K562 (cell line): ENCODE measurements at regions not wholly inside any gene's neighbourhood (a gene's known extent, or its start where the extent isn't known, plus 50 kb on each side); places are given as distances from the start of the nearest gene placed in this dataset.

Experiments
- CREM ChIP-seq: IDR thresholded peaks from 2 replicates; pipeline ENCODE4 v1.6.1; 2014; ENCODE audit warnings: antibody characterized with exemption, low read depth
- EHMT2 ChIP-seq: fragments of 450-650 bp; IDR thresholded peaks from 2 replicates; pipeline ENCODE4 v1.6.1; 2018; ENCODE audit warnings: antibody characterized with exemption
- ETV5 ChIP-seq: sonication (generic); formaldehyde crosslinking; IDR thresholded peaks from 2 replicates; pipeline ENCODE4 v1.4.0; 2020; ENCODE audit warnings: low read depth, mild to moderate bottlenecking, missing genetic modification reagents
- EZH2 ChIP-seq: IDR thresholded peaks from 2 replicates; pipeline ENCODE4 v1.6.1; 2012; ENCODE audit warnings: low read depth, mild to moderate bottlenecking, inconsistent platforms, low read length, borderline replicate concordance
- FOXA3 ChIP-seq, 2 experiments: fragments of 450-650 bp in 1 of 2; sonication (generic) in 1 of 2; formaldehyde crosslinking; IDR thresholded peaks in 1 of 2; conservative IDR thresholded peaks in 1 of 2; 2 replicates each; pipeline versions ENCODE4 v1.4.0 to v1.8.0; 2020 to 2022; ENCODE audit warnings: mild to moderate bottlenecking in 2 of 2, missing genetic modification reagents in 1 of 2
- GTF2F1 ChIP-seq: IDR thresholded peaks from 2 replicates; pipeline ENCODE4 v1.6.1; 2011; ENCODE audit warnings: low read depth, low read length, improper control_type of control experiment
- HDAC2 ChIP-seq: fragments of 450-650 bp; IDR thresholded peaks from 2 replicates; pipeline ENCODE4 v1.6.1; 2016; ENCODE audit warnings: mild to moderate bottlenecking
- LEF1 ChIP-seq: fragments of 450-650 bp; IDR thresholded peaks from 2 replicates; pipeline ENCODE4 v1.6.1; 2016; ENCODE audit warnings: mild to moderate bottlenecking
- NFRKB ChIP-seq: fragments of 450-650 bp; IDR thresholded peaks from 2 replicates; pipeline ENCODE4 v1.6.1; 2016; ENCODE audit warnings: low read depth
- PHF20 ChIP-seq: fragments of 450-650 bp; IDR thresholded peaks from 2 replicates; pipeline ENCODE4 v1.6.1; 2018; ENCODE audit not compliant: partially characterized antibody
- PHF8 ChIP-seq: fragments of 200-600 bp; sonication (generic); IDR thresholded peaks from 2 replicates; pipeline ENCODE4 v1.6.1; 2012; ENCODE audit warnings: mixed run types, mild to moderate bottlenecking, inconsistent platforms, low read length, moderate library complexity, borderline replicate concordance
- POLR2B ChIP-seq: fragments of 450-650 bp; IDR thresholded peaks from 2 replicates; pipeline ENCODE4 v1.6.1; 2018; ENCODE audit warnings: low read depth; ENCODE audit not compliant: partially characterized antibody
- PRMT5 ChIP-seq: sonication (generic); formaldehyde crosslinking; IDR thresholded peaks from 2 replicates; pipeline ENCODE4 v1.5.0; 2020; ENCODE audit warnings: missing genetic modification reagents
- SREBF1 ChIP-seq: fragments of 150-350 bp; IDR thresholded peaks from 2 replicates; pipeline ENCODE4 v1.6.1; 2014; ENCODE audit warnings: antibody characterized with exemption, low read depth, low read length, borderline replicate concordance
- TCF7 ChIP-seq: sonication (generic); IDR thresholded peaks from 2 replicates; pipeline ENCODE4 v1.6.1; 2016; ENCODE audit warnings: antibody characterized with exemption, borderline replicate concordance
- ZBTB8A ChIP-seq: fragments of 450-650 bp; IDR thresholded peaks from 2 replicates; pipeline ENCODE4 v1.6.1; 2018; ENCODE audit warnings: mild to moderate bottlenecking, moderate library complexity; ENCODE audit not compliant: partially characterized antibody
- ZFPM2 ChIP-seq: fragments of 250-450 bp; sonication (Bioruptor Pico); IDR thresholded peaks from 2 replicates; pipeline ENCODE4 v1.5.1; 2022; ENCODE audit warnings: mild to moderate bottlenecking
- ZNF583 ChIP-seq: fragments of 250-450 bp; sonication (Bioruptor Pico); IDR thresholded peaks from 2 replicates; pipeline ENCODE4 v1.4.0; 2020
- ZNF75A ChIP-seq: fragments of 450-650 bp; formaldehyde crosslinking; IDR thresholded peaks from 2 replicates; pipeline ENCODE4 v1.4.0; 2020; ENCODE audit warnings: mild to moderate bottlenecking
- ZSCAN32 ChIP-seq: fragments of 450-650 bp; formaldehyde crosslinking; IDR thresholded peaks from 2 replicates; pipeline ENCODE4 v1.4.0; 2020; ENCODE audit warnings: mild to moderate bottlenecking, moderate library complexity
- TF ChIP-seq, protein P1 (sequence below): sonication (generic); formaldehyde crosslinking; IDR thresholded peaks from 2 replicates; pipeline ENCODE4 v1.8.0; 2023; ENCODE audit warnings: mild to moderate bottlenecking, missing genetic modification reagents
- TF ChIP-seq, protein P2 (sequence below): fragments of 450-650 bp; IDR thresholded peaks from 2 replicates; pipeline ENCODE4 v1.6.1; 2016; ENCODE audit warnings: borderline replicate concordance
- TF ChIP-seq, protein P3 (sequence below): fragments of 450-650 bp; IDR thresholded peaks from 2 replicates; pipeline ENCODE4 v1.6.1; 2016; ENCODE audit warnings: low read depth, mild to moderate bottlenecking, moderate library complexity
- TF ChIP-seq, protein P4 (sequence below): fragments of 250-450 bp; sonication (Bioruptor Pico); IDR thresholded peaks from 2 replicates; pipeline ENCODE4 v1.8.0; 2021; ENCODE audit warnings: mild to moderate bottlenecking, moderate library complexity

DNA sequence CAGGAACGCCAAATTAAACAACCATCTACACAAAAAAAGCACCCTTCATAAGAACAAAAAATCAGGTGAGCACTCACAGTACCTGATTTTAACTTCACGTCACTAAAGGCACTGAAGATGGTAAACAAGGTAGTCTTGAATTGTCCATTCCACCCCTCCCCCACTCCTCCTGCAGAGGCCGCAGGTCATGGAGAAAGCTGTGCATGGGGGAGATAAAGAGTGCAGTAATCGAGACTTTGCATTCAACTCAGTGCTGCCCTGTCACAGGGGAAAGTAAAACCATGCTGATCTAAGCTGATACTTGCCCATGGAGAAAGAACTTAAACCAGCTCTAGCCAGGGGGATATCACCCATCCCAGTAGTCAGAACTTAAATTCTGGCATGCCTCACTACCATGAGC, 61.4 kb upstream of the LRIF1 start (continued):
- TF ChIP-seq, protein P1, sequence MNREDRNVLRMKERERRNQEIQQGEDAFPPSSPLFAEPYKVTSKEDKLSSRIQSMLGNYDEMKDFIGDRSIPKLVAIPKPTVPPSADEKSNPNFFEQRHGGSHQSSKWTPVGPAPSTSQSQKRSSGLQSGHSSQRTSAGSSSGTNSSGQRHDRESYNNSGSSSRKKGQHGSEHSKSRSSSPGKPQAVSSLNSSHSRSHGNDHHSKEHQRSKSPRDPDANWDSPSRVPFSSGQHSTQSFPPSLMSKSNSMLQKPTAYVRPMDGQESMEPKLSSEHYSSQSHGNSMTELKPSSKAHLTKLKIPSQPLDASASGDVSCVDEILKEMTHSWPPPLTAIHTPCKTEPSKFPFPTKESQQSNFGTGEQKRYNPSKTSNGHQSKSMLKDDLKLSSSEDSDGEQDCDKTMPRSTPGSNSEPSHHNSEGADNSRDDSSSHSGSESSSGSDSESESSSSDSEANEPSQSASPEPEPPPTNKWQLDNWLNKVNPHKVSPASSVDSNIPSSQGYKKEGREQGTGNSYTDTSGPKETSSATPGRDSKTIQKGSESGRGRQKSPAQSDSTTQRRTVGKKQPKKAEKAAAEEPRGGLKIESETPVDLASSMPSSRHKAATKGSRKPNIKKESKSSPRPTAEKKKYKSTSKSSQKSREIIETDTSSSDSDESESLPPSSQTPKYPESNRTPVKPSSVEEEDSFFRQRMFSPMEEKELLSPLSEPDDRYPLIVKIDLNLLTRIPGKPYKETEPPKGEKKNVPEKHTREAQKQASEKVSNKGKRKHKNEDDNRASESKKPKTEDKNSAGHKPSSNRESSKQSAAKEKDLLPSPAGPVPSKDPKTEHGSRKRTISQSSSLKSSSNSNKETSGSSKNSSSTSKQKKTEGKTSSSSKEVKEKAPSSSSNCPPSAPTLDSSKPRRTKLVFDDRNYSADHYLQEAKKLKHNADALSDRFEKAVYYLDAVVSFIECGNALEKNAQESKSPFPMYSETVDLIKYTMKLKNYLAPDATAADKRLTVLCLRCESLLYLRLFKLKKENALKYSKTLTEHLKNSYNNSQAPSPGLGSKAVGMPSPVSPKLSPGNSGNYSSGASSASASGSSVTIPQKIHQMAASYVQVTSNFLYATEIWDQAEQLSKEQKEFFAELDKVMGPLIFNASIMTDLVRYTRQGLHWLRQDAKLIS (CRISPR knock-in tag), result no peak
- TF ChIP-seq HDAC2 (peak; percentile 81), ZNF583 (CRISPR knock-in tag) (no peak), GTF2F1 (no peak), PHF8 (no peak), ETV5 (CRISPR knock-in tag) (no peak), ZBTB8A (no peak), PRMT5 (CRISPR knock-in tag) (no peak), SREBF1 (no peak), LEF1 (no peak), EZH2 (no peak), EHMT2 (0 out of 2 replicates have a peak, but pooled peaks have one; percentile 11), TCF7 (no peak), FOXA3 (CRISPR knock-in tag; conservative IDR thresholded peaks at IDR 0.05 in 1 of 2, IDR thresholded peaks at IDR 0.05 in 1 of 2) (no peak), CREM (peak; percentile 49), PHF20 (no peak), ZFPM2 (CRISPR knock-in tag) (no peak), ZNF75A (CRISPR knock-in tag) (no peak), NFRKB (no peak), ZSCAN32 (CRISPR knock-in tag) (no peak), POLR2B (no peak)
- TF ChIP-seq, protein P2, sequence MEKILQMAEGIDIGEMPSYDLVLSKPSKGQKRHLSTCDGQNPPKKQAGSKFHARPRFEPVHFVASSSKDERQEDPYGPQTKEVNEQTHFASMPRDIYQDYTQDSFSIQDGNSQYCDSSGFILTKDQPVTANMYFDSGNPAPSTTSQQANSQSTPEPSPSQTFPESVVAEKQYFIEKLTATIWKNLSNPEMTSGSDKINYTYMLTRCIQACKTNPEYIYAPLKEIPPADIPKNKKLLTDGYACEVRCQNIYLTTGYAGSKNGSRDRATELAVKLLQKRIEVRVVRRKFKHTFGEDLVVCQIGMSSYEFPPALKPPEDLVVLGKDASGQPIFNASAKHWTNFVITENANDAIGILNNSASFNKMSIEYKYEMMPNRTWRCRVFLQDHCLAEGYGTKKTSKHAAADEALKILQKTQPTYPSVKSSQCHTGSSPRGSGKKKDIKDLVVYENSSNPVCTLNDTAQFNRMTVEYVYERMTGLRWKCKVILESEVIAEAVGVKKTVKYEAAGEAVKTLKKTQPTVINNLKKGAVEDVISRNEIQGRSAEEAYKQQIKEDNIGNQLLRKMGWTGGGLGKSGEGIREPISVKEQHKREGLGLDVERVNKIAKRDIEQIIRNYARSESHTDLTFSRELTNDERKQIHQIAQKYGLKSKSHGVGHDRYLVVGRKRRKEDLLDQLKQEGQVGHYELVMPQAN, result no peak
- TF ChIP-seq, protein P3, sequence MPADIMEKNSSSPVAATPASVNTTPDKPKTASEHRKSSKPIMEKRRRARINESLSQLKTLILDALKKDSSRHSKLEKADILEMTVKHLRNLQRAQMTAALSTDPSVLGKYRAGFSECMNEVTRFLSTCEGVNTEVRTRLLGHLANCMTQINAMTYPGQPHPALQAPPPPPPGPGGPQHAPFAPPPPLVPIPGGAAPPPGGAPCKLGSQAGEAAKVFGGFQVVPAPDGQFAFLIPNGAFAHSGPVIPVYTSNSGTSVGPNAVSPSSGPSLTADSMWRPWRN, result no peak
- TF ChIP-seq, protein P4, sequence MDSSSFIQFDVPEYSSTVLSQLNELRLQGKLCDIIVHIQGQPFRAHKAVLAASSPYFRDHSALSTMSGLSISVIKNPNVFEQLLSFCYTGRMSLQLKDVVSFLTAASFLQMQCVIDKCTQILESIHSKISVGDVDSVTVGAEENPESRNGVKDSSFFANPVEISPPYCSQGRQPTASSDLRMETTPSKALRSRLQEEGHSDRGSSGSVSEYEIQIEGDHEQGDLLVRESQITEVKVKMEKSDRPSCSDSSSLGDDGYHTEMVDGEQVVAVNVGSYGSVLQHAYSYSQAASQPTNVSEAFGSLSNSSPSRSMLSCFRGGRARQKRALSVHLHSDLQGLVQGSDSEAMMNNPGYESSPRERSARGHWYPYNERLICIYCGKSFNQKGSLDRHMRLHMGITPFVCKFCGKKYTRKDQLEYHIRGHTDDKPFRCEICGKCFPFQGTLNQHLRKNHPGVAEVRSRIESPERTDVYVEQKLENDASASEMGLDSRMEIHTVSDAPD (CRISPR knock-in tag), result no peak
